Keratinocyte (primary cell): ENCODE measurements at regions not wholly inside any gene's neighbourhood (a gene's known extent, or its start where the extent isn't known, plus 50 kb on each side); places are given as distances from the start of the nearest gene placed in this dataset.

Experiments
- DNase-seq: peaks from one replicate; pipeline ENCODE4 v3.0.0-alpha.2; 2011; ENCODE audit warnings: low read depth, missing footprints, low spot score
- FAIRE-seq: peaks from 2 replicates; lab custom pipeline; 2011; peaks lifted over from hg19 to GRCh38; lab: Jason Lieb, UNC
- H2AFZ ChIP-seq: 2 replicates; pipeline ENCODE4 v1.6.0; 2012; ENCODE audit warnings: low read length, control low read depth, inconsistent platforms; ENCODE audit not compliant: control insufficient read depth
- H3K27ac ChIP-seq: 2 replicates; pipeline ENCODE4 v1.5.1; 2011; ENCODE audit warnings: low read length; ENCODE audit not compliant: control insufficient read depth, insufficient read depth
- H3K27me3 ChIP-seq: 3 replicates; pipeline ENCODE4 v1.6.0; 2011; ENCODE audit warnings: low read length; ENCODE audit not compliant: control insufficient read depth, insufficient read depth; ENCODE audit errors: extremely low read depth
- H3K36me3 ChIP-seq, 2 experiments: 2 replicates in 1 of 2; 3 replicates in 1 of 2; pipeline ENCODE4 v1.5.1; 2011; ENCODE audit warnings: low read length in 2 of 2, mild to moderate bottlenecking in 1 of 2; ENCODE audit not compliant: control insufficient read depth in 2 of 2, insufficient read depth in 2 of 2; ENCODE audit errors: extremely low read depth in 1 of 2
- H3K4me1 ChIP-seq: 3 replicates; pipeline ENCODE4 v1.5.1; 2011; ENCODE audit warnings: low read length; ENCODE audit not compliant: control insufficient read depth, insufficient read depth; ENCODE audit errors: extremely low read depth
- H3K4me2 ChIP-seq: 3 replicates; pipeline ENCODE4 v1.6.0; 2011; ENCODE audit warnings: low read depth, low read length; ENCODE audit not compliant: control insufficient read depth, insufficient read depth; ENCODE audit errors: extremely low read depth
- H3K4me3 ChIP-seq, 3 experiments: fragments of 200-600 bp in 1 of 3; sonication (generic) in 1 of 3; 2 replicates in 2 of 3; 3 replicates in 1 of 3; pipeline ENCODE4 v1.5.1; 2011 to 2016; ENCODE audit warnings: low read length in 3 of 3, mild to moderate bottlenecking in 3 of 3, control low read depth in 2 of 3, inconsistent platforms in 1 of 3, low read depth in 1 of 3, mixed read lengths in 1 of 3, mixed run types in 1 of 3, moderate library complexity in 1 of 3; ENCODE audit not compliant: control insufficient read depth in 2 of 3, insufficient read depth in 2 of 3; ENCODE audit errors: extremely low read depth in 1 of 3
- H3K79me2 ChIP-seq: 2 replicates; pipeline ENCODE4 v1.6.0; 2012; ENCODE audit warnings: low read length; ENCODE audit not compliant: control insufficient read depth, insufficient read depth
- H3K9ac ChIP-seq: 3 replicates; pipeline ENCODE4 v1.6.0; 2011; ENCODE audit warnings: low read length; ENCODE audit not compliant: control insufficient read depth, insufficient read depth; ENCODE audit errors: extremely low read depth
- H3K9me1 ChIP-seq: 3 replicates; pipeline ENCODE4 v1.6.0; 2011; ENCODE audit warnings: low read length; ENCODE audit not compliant: control insufficient read depth, insufficient read depth; ENCODE audit errors: extremely low read depth
- H3K9me3 ChIP-seq: 2 replicates; pipeline ENCODE4 v1.5.1; 2012; ENCODE audit warnings: low read depth, low read length; ENCODE audit not compliant: control insufficient read depth
- H4K20me1 ChIP-seq: 3 replicates; pipeline ENCODE4 v1.6.0; 2011; ENCODE audit warnings: low read length; ENCODE audit not compliant: control insufficient read depth, insufficient read depth; ENCODE audit errors: extremely low read depth
- EZH2 ChIP-seq: IDR thresholded peaks from one replicate; pipeline ENCODE4 v1.6.1; 2012; ENCODE audit warnings: inconsistent platforms, mild to moderate bottlenecking, low read length, moderate library complexity
- dilution Hi-C: fragments of 300-500 bp; cut with MboI; formaldehyde crosslinking; loops from one replicate; pipeline ENCODE4 v1.7.0; 2020; ENCODE audit warnings: low sequenced_read_pairs; ENCODE audit not compliant: extremely low pct_ligation_motif_present
- TF ChIP-seq, protein P1 (sequence below), 3 experiments: IDR thresholded peaks in 1 of 3; conservative IDR thresholded peaks in 1 of 3; optimal IDR thresholded peaks in 1 of 3; 2 replicates in 2 of 3; 3 replicates in 1 of 3; pipeline versions ENCODE3 to v1.5.1; 2011; ENCODE audit warnings: low read length in 3 of 3, mild to moderate bottlenecking in 3 of 3, moderate library complexity in 2 of 3, control low read depth in 1 of 3, inconsistent platforms in 1 of 3; ENCODE audit not compliant: insufficient read depth in 2 of 3; ENCODE audit errors: extremely low read depth in 1 of 3

GRCh38 chr2:16405551-16405950, 260.1 kb downstream of the CYRIA start:
- Histone ChIP-seq H3K9me3 (no peaks in the 10 kb centered on the region), H3K36me3 (no peaks in the 10 kb centered on the region), H3K9me1 (no peaks in the 10 kb centered on the region), H4K20me1 (no peaks in the 10 kb centered on the region), H3K27ac (no peak overlapping the region), H3K9ac (no peak overlapping the region), H3K27me3 (no peaks in the 10 kb centered on the region), H3K4me1 (no peaks in the 10 kb centered on the region), H3K79me2 (no peaks in the 10 kb centered on the region), H3K4me2 (no peak overlapping the region), H2AFZ (no peak overlapping the region), H3K4me3 (no peak overlapping the region)
- DNase-seq (no peak), FAIRE-seq (no peak)
- dilution Hi-C loops: no loop called here
- TF ChIP-seq, protein P1, sequence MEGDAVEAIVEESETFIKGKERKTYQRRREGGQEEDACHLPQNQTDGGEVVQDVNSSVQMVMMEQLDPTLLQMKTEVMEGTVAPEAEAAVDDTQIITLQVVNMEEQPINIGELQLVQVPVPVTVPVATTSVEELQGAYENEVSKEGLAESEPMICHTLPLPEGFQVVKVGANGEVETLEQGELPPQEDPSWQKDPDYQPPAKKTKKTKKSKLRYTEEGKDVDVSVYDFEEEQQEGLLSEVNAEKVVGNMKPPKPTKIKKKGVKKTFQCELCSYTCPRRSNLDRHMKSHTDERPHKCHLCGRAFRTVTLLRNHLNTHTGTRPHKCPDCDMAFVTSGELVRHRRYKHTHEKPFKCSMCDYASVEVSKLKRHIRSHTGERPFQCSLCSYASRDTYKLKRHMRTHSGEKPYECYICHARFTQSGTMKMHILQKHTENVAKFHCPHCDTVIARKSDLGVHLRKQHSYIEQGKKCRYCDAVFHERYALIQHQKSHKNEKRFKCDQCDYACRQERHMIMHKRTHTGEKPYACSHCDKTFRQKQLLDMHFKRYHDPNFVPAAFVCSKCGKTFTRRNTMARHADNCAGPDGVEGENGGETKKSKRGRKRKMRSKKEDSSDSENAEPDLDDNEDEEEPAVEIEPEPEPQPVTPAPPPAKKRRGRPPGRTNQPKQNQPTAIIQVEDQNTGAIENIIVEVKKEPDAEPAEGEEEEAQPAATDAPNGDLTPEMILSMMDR (optimal IDR thresholded peaks at IDR 0.05 in 1 of 3, IDR thresholded peaks at IDR 0.05 in 1 of 3, conservative IDR thresholded peaks at IDR 0.05 in 1 of 3; ENCODE audit: extremely low read depth in 1 of 3, insufficient read depth in 2 of 3, low read length in 3 of 3): no peak
- TF ChIP-seq EZH2: no peak

DNA sequence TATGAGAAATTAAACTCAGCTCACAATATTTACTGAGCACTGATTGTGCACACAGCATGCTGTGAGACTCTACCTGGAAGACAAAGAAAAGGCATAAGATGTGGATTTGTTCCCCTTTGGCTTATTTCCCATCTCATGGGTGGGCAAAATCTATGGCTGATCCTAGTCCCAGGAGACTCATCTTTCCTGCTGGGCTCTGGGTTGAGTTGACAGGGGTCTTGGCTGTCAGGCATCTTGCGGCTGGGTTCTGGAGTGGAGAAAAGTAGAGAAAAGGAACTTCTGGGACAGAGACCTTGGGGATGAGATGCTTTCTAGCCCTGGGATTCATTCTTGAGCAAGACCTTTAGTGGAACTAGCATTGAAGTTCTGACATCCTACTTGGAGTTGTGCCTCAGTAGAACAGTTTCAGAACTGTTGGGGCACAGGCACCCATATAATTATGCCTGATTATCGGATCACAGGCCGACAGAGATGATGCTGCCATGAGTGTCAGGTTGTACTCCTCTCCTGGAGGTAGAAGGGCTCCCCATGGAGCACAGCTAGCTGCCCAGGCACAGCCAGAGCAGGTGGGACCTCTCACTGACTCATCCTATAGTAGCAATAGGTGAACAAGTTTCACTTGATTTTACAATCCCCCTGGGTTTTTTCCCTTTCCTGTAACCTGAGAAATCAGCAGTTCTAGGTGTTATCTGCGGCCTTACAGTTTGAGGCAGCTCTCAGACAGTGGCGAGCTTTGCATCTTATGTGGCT, 260.9 kb downstream of the CYRIA start:
- H3K27ac ChIP-seq: no peak overlapping the region
- no peak overlapping the region for H3K4me2 ChIP-seq
- H3K9me3 ChIP-seq: no peaks in the 10 kb centered on the region
- DNase-seq (no peak), FAIRE-seq (no peak)
- H3K79me2 ChIP-seq: no peaks in the 10 kb centered on the region
- no peaks in the 10 kb centered on the region for H3K27me3 ChIP-seq
- no peaks in the 10 kb centered on the region for H4K20me1 ChIP-seq
- no peaks in the 10 kb centered on the region for H3K36me3 ChIP-seq
- H3K4me1 ChIP-seq: no peaks in the 10 kb centered on the region
- no peaks in the 10 kb centered on the region for H3K9me1 ChIP-seq
- no peak overlapping the region for H3K9ac ChIP-seq
- dilution Hi-C loops: no loop called here
- no peak overlapping the region for H2AFZ ChIP-seq
- TF ChIP-seq, protein P1 (optimal IDR thresholded peaks at IDR 0.05 in 1 of 3, IDR thresholded peaks at IDR 0.05 in 1 of 3, conservative IDR thresholded peaks at IDR 0.05 in 1 of 3; ENCODE audit: extremely low read depth in 1 of 3, insufficient read depth in 2 of 3, low read length in 3 of 3): no peak
- no peak for TF ChIP-seq EZH2
- no peak overlapping the region for H3K4me3 ChIP-seq
